HCT116 (cell line): ENCODE measurements at regions not wholly inside any gene's neighbourhood (a gene's known extent, or its start where the extent isn't known, plus 50 kb on each side); places are given as distances from the start of the nearest gene placed in this dataset.

Experiments
- ATAC-seq: fragments of 200-7000 bp; cut with Tn5 transposase; 2 replicates; pipeline ENCODE4 v1.9.1; 2020; ENCODE audit warnings: mild to moderate bottlenecking, moderate library complexity
- BruUV-seq: library from RNA; stranded (reverse); fragments of 400-500 nt; replicated peaks from 2 replicates; lab custom pipeline; 2021; lab: Mats Ljungman, UMichigan
- CTCF ChIA-PET: fragments of 300-600 bp; sonication (Branson Sonifier 250); formaldehyde crosslinking; loops from one replicate; lab custom pipeline; 2021; ENCODE audit warnings: antibody characterized with exemption; lab: Charles Lee
- POLR2A ChIA-PET: fragments of 300-600, 350-600 bp; sonication (Branson Sonifier 250); formaldehyde crosslinking; loops from one replicate; lab custom pipeline; 2021; ENCODE audit warnings: antibody characterized with exemption; lab: Charles Lee
- RAD21 ChIA-PET, 2 experiments: fragments of 300-600 bp; sonication (Branson Sonifier 250); formaldehyde crosslinking; loops; one replicate each; lab custom pipeline; 2023; ENCODE audit warnings: low total read pairs in 2 of 2; ENCODE audit not compliant: uncharacterized antibody in 2 of 2, unreplicated experiment in 2 of 2, low non-redundant PET in 1 of 2; lab: Charles Lee
- DNase-seq: peaks from one replicate; pipeline ENCODE4 v3.0.0-alpha.2; 2010; ENCODE audit warnings: low read depth, low spot score
- H2AFZ ChIP-seq: fragments of 200-600 bp; shearing (Covaris generic), sonication (generic); 2 replicates; pipeline ENCODE4 v1.6.1; 2017; ENCODE audit warnings: low read depth, mixed run types, mixed read lengths, antibody characterized with exemption, low read length; ENCODE audit not compliant: poor library complexity, severe bottlenecking
- H3K27ac ChIP-seq: 2 replicates; pipeline ENCODE4 v1.5.1; 2012; ENCODE audit warnings: low read depth, low read length
- H3K27me3 ChIP-seq: fragments of 200-600 bp; sonication (generic); 2 replicates; pipeline ENCODE4 v1.6.1; 2016; ENCODE audit warnings: mixed run types, low read length, mixed read lengths; ENCODE audit not compliant: insufficient read depth
- H3K36me3 ChIP-seq, 2 experiments: fragments of 200-500 bp in 1 of 2; fragments of 200-600 bp in 1 of 2; sonication (Bioruptor generic) in 1 of 2; sonication (generic) in 1 of 2; 2 replicates each; pipeline versions ENCODE4 v1.5.1 to v1.6.1; 2014 to 2016; ENCODE audit warnings: low read length in 2 of 2, inconsistent platforms in 1 of 2, mixed read lengths in 1 of 2, mixed run types in 1 of 2; ENCODE audit not compliant: insufficient read depth in 2 of 2, control insufficient read depth in 1 of 2
- H3K4me1 ChIP-seq, 2 experiments: fragments of 200-600 bp in 1 of 2; sonication (generic) in 1 of 2; 2 replicates each; pipeline versions ENCODE4 v1.5.1 to v1.6.1; 2012 to 2017; ENCODE audit warnings: low read length in 2 of 2, inconsistent platforms in 1 of 2, mild to moderate bottlenecking in 1 of 2, mixed read lengths in 1 of 2, mixed run types in 1 of 2, moderate library complexity in 1 of 2; ENCODE audit not compliant: insufficient read depth in 2 of 2, control insufficient read depth in 1 of 2
- H3K4me2 ChIP-seq: fragments of 200-600 bp; sonication (generic); 2 replicates; pipeline ENCODE4 v1.6.1; 2017; ENCODE audit warnings: mixed run types, low read length, mixed read lengths
- H3K4me3 ChIP-seq, 2 experiments: fragments of 200-600 bp in 1 of 2; sonication (generic) in 1 of 2; replicated peaks in 1 of 2; 2 replicates each; pipeline ENCODE4 v1.5.1; 2011 to 2016; ENCODE audit warnings: low read length in 2 of 2, control low read depth in 1 of 2, low read depth in 1 of 2, mild to moderate bottlenecking in 1 of 2, mixed read lengths in 1 of 2, mixed run types in 1 of 2
- H3K79me2 ChIP-seq: fragments of 200-600 bp; sonication (generic); 2 replicates; pipeline ENCODE4 v1.6.1; 2017; ENCODE audit warnings: mild to moderate bottlenecking, mixed run types, low read length, moderate library complexity, mixed read lengths; ENCODE audit not compliant: insufficient read depth
- H3K9ac ChIP-seq: fragments of 200-600 bp; sonication (generic); 2 replicates; pipeline ENCODE4 v1.6.1; 2016; ENCODE audit warnings: low read length, mixed read lengths
- H3K9me2 ChIP-seq: fragments of 200-600 bp; sonication (generic), shearing (Covaris generic); 2 replicates; pipeline ENCODE4 v1.6.1; 2017; ENCODE audit warnings: mixed run types, mild to moderate bottlenecking, moderate library complexity; ENCODE audit not compliant: insufficient read depth
- H3K9me3 ChIP-seq, 2 experiments: fragments of 200-500 bp in 1 of 2; fragments of 200-600 bp in 1 of 2; sonication (Bioruptor generic) in 1 of 2; sonication (generic) in 1 of 2; 2 replicates each; pipeline ENCODE4 v1.6.1; 2014 to 2017; ENCODE audit warnings: low read length in 2 of 2, mixed read lengths in 2 of 2, inconsistent platforms in 1 of 2, low read depth in 1 of 2, mild to moderate bottlenecking in 1 of 2, mixed run types in 1 of 2, moderate library complexity in 1 of 2; ENCODE audit not compliant: control insufficient read depth in 1 of 2, insufficient read depth in 1 of 2
- H4K20me1 ChIP-seq: fragments of 200-600 bp; sonication (generic), shearing (Covaris generic); 2 replicates; pipeline ENCODE4 v1.6.1; 2017; ENCODE audit warnings: mixed run types, mild to moderate bottlenecking, moderate library complexity; ENCODE audit not compliant: insufficient read depth
- CEBPB ChIP-seq: IDR thresholded peaks from 2 replicates; pipeline ENCODE4 v1.6.1; 2012; ENCODE audit warnings: low read depth
- EGR1 ChIP-seq: IDR thresholded peaks from 2 replicates; pipeline ENCODE4 v1.6.1; 2012; ENCODE audit warnings: low read depth
- EZH2 ChIP-seq: fragments of 200-600 bp; sonication (generic); IDR thresholded peaks from 2 replicates; pipeline ENCODE4 v1.6.1; 2017; ENCODE audit warnings: antibody characterized with exemption, mixed run types
- REST ChIP-seq: IDR thresholded peaks from 2 replicates; pipeline ENCODE4 v1.6.1; 2012; ENCODE audit warnings: low read depth
- YY1 ChIP-seq: IDR thresholded peaks from 2 replicates; pipeline ENCODE4 v1.6.1; 2011; ENCODE audit warnings: low read length, low read depth, moderate library complexity, mild to moderate bottlenecking; ENCODE audit not compliant: insufficient replicate concordance; ENCODE audit errors: extremely low read depth
- intact Hi-C: fragments of 100-400 bp; cut with micrococcal nuclease; formaldehyde crosslinking; loops from 2 replicates; pipeline ENCODE4 v1.10.0; 2022

DNA sequence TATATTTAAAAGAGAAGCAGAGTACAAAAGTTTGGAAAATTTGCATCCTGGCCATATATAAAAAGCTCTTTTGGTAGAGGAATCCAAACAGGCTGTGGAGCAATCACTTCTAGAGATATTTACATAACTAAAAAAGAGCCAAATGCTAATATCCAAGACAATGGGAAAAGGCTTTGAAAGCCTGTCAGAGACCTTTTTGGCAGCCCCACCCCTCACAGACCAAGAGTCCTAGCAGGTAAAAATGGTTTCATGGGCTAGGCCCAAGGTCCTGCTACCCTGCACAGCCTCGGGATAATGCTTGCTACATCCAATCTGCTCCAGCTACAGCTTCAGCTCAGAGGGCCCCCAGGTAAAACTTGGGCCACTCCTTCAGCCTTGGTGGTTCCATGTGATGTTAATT is 430.2 kb upstream of the KCND2 start:
- no peak overlapping the region for H3K4me3 ChIP-seq
- H2AFZ ChIP-seq, result no peak overlapping the region
- no peak overlapping the region for H3K27ac ChIP-seq
- BruUV-seq, result no TSS peak
- no peaks in the 10 kb centered on the region for H3K9me3 ChIP-seq
- H3K79me2 ChIP-seq, result no peaks in the 10 kb centered on the region
- no peaks in the 10 kb centered on the region for H3K9me2 ChIP-seq
- intact Hi-C loops, result no loop called here
- RAD21 ChIA-PET, result no interaction called here
- H3K27me3 ChIP-seq, result no peaks in the 10 kb centered on the region
- H3K36me3 ChIP-seq, result no peaks in the 10 kb centered on the region
- no peaks in the 10 kb centered on the region for H3K4me1 ChIP-seq
- no peak overlapping the region for H3K4me2 ChIP-seq
- ATAC-seq, result no peak
- TF ChIP-seq EGR1, result no peak
- TF ChIP-seq YY1, result no peak
- no peak for TF ChIP-seq CEBPB
- no peaks in the 10 kb centered on the region for H4K20me1 ChIP-seq
- no peak for DNase-seq
- no peak overlapping the region for H3K9ac ChIP-seq
- CTCF ChIA-PET, result no interaction called here
- POLR2A ChIA-PET, result no interaction called here

DNA sequence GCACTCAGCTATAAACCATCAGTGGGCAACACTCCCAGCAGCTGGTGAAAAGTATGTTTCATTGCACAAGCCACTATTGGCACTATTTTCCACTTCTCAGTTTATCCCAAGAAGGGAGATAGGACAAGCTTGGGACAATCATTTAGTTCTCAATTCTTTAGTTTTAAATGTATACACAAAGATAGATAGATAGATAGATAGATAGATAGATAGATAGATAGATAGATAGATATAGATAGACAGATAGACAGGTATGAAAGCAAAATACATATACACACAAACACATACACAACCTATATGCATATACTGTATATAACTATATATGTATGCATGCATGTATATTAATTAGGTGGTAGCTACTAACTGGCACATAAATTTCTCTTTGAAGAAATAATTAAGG is 411.6 kb upstream of the KCND2 start:
- ChIA-PET POLR2A (no interaction called here), CTCF (no interaction called here), RAD21 (no interaction called here)
- no peaks in the 10 kb centered on the region for H3K27me3 ChIP-seq
- no peaks in the 10 kb centered on the region for H4K20me1 ChIP-seq
- intact Hi-C loops, result no loop called here
- H3K36me3 ChIP-seq, result no peaks in the 10 kb centered on the region
- H3K9ac ChIP-seq, result no peak overlapping the region
- no peak overlapping the region for H2AFZ ChIP-seq
- no peaks in the 10 kb centered on the region for H3K4me1 ChIP-seq
- no peak for DNase-seq
- H3K9me2 ChIP-seq, result no peaks in the 10 kb centered on the region
- H3K27ac ChIP-seq, result no peak overlapping the region
- H3K79me2 ChIP-seq, result no peaks in the 10 kb centered on the region
- H3K4me2 ChIP-seq, result no peak overlapping the region
- H3K9me3 ChIP-seq, result no peaks in the 10 kb centered on the region
- TF ChIP-seq REST, result no peak
- no peak for TF ChIP-seq EZH2
- no TSS peak for BruUV-seq
- no peak overlapping the region for H3K4me3 ChIP-seq
- ATAC-seq, result no peak
